ENCODE measurements at regions not wholly inside any gene's neighbourhood (a gene's known extent, or its start where the extent isn't known, plus 50 kb on each side); places are given as distances from the start of the nearest gene placed in this dataset.

GRCh38 chr6:15956205-15957106 is 172.4 kb upstream of the MYLIP start:
- BruUV-seq (replicated peaks): no TSS peak
- Histone ChIP-seq H3K4me1 (ENCODE audit: insufficient read depth, low read length, poor library complexity, severe bottlenecking) (peaks cover 25% of the 10 kb centered on the region), H3K4me3 (ENCODE audit: low read depth, low read length, poor library complexity, severe bottlenecking) (no peak overlapping the region), H2AFZ (ENCODE audit: low read length) (no peak overlapping the region), H3K79me2 (ENCODE audit: insufficient read depth, low read depth, low read length) (no peaks in the 10 kb centered on the region), H3K9me3 (ENCODE audit: low read length) (no peaks in the 10 kb centered on the region), H4K20me1 (ENCODE audit: insufficient read depth, low read length) (no peaks in the 10 kb centered on the region), H3K36me3 (ENCODE audit: insufficient read depth, low read length) (no peaks in the 10 kb centered on the region), H3K9me2 (ENCODE audit: insufficient read depth, low read length) (no peaks in the 10 kb centered on the region), H3K27ac (ENCODE audit: low read depth, low read length, poor library complexity, severe bottlenecking) (no peak overlapping the region), H3K4me2 (ENCODE audit: low read length) (no peak overlapping the region)
- no peak for DNase-seq (ENCODE audit: low spot score)
- ChIA-PET POLR2A (interaction anchor here (0.6 kb wide), 1 partner anchor 351 kb away, joined by 3 read pairs; no protein-coding TSS in a partner anchor), CTCF (ENCODE audit: unreplicated experiment) (no interaction called here)
- intact Hi-C loops (cut with micrococcal nuclease; ENCODE audit: unreplicated experiment): no loop called here
- TF ChIP-seq CTCF (conservative IDR thresholded peaks at IDR 0.05; ENCODE audit: low read length) (no peak), EZH2phosphoT487 (IDR thresholded peaks at IDR 0.05; ENCODE audit: borderline replicate concordance, low read depth, low read length) (no peak)

- Histone ChIP-seq H3K4me1 (ENCODE audit: insufficient read depth, low read length, poor library complexity, severe bottlenecking) (peaks cover 31% of the 10 kb centered on the region), H4K20me1 (ENCODE audit: insufficient read depth, low read length) (no peaks in the 10 kb centered on the region), H3K4me3 (ENCODE audit: low read depth, low read length, poor library complexity, severe bottlenecking) (no peak overlapping the region), H3K79me2 (ENCODE audit: insufficient read depth, low read depth, low read length) (no peaks in the 10 kb centered on the region), H3K27ac (ENCODE audit: low read depth, low read length, poor library complexity, severe bottlenecking) (no peak overlapping the region), H3K4me2 (ENCODE audit: low read length) (no peak overlapping the region), H3K36me3 (ENCODE audit: insufficient read depth, low read length) (no peaks in the 10 kb centered on the region), H2AFZ (ENCODE audit: low read length) (no peak overlapping the region), H3K9me3 (ENCODE audit: low read length) (no peaks in the 10 kb centered on the region), H3K9me2 (ENCODE audit: insufficient read depth, low read length) (no peaks in the 10 kb centered on the region)
- intact Hi-C loops (cut with micrococcal nuclease; ENCODE audit: unreplicated experiment): no loop called here
- no TSS peak for BruUV-seq (replicated peaks)
- TF ChIP-seq EZH2phosphoT487 (IDR thresholded peaks at IDR 0.05; ENCODE audit: borderline replicate concordance, low read depth, low read length) (no peak), CTCF (conservative IDR thresholded peaks at IDR 0.05; ENCODE audit: low read length) (no peak)
- CTCF ChIA-PET (ENCODE audit: unreplicated experiment): no interaction called here
- no peak for DNase-seq (ENCODE audit: low spot score)
- POLR2A ChIA-PET: no interaction called here
These were observed 173.4 kb upstream of the MYLIP start for GRCh38 chr6:15955484-15955883.

All from OCI-LY7 (cell line).